HG02884 (cell line): ENCODE measurements at regions not wholly inside any gene's neighbourhood (a gene's known extent, or its start where the extent isn't known, plus 50 kb on each side); places are given as distances from the start of the nearest gene placed in this dataset.
"Not testable (repeated sequence)": the region's sequence is repeated elsewhere in the genome, so short reads cannot be mapped to it uniquely, and the experiment has no call there.

Source experiments
- ATAC-seq: cut with Tn5 transposase; IDR thresholded peaks from one replicate; pipeline ENCODE4 v1.9.1; 2021; ENCODE audit warnings: mild to moderate bottlenecking, moderate library complexity; ENCODE audit not compliant: unreplicated experiment

DNA sequence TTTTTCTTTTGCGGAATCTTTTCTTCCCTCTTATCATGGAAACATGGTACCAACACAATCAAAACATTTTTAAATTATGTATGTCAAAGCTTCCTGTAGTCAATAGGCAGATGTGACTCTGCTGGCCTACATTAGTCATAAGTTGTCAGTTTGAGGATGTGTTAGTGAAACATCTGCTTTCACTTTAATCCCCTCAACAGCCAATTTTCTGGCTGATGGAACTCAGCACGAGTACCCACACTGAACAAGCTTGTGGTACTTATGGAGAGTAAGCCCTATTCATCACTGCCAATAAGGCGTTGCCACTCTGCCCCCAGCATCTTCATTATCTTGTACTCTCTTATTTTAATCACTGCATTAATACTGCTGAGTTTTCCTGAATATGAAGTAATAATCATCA, 1034.4 kb downstream of the CDH9 start:
- ATAC-seq = no peak

DNA sequence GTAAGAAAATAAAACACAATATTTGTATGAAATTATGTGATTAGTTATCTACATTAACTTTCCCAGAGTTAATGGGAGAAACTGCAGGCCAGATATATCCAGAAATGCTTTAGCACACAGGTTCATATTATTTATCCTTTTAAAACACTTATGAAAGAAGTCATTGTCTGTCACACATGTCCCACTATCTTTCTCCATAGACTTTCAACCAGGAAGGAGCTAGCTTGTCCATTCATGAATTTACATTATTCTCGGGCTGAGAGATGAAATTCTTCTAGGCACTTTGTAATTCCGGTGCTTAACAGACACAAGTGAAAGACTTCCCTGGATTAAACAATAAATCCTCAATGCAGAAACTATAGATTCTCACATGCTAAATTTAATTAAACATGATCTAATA, 1043.2 kb downstream of the CDH9 start:
- no peak for ATAC-seq

DNA sequence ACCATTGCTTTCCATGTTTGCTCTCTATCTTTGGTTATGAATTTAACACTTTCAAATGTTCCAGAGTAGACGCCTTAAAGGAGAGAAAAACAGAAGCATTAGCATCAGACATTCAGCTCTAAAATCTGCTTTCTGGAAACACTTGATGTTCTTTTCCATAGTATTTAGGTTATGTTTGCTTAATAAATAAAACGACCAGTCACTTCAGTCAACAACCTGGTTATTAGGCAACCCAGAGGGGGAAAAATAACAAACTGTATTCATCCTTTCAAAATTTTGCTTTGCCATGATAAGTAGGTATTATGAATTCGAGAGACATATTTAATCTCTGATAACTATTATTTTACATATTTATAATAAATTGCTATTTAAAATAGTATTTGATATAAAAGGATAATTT, 1044.7 kb downstream of the CDH9 start:
- no peak for ATAC-seq

DNA sequence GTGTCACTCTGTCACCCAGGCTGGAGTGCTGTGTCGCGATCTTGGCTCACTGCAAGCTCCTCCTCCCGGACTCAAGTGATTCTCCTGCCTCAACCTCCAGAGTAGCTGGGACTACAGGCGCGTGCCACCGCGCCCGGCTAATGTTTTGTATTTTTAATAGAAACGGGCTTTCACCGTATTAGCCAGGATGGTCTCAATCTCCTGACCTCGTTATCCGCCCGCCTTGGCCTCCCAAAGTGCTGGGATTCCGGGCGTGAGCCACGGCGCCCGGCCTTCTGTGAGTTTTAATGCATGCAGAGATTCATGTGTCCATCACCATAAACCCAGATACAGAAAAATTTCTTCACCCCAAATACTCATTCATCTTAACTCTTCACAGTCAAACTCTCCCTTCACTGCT, 1046.7 kb downstream of the CDH9 start:
- ATAC-seq = no peak

DNA sequence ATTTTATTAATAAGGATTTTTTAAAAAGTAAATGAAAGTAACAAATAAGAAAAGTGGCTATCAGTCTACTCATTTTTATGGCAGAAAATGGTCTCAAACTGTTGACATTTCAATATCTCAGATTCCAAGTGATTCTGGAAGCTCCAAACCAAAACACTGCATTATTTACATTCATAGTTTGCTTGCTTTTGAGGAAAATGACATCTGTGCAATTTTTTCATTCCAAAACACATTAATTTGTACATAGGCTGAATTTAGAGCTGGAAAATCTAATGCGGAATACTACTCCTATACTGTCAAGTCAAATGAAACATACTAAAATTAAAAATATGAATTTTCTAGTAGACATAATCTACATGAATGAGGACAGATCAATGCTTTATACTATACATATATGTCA, 1047.6 kb downstream of the CDH9 start:
- no peak for ATAC-seq

DNA sequence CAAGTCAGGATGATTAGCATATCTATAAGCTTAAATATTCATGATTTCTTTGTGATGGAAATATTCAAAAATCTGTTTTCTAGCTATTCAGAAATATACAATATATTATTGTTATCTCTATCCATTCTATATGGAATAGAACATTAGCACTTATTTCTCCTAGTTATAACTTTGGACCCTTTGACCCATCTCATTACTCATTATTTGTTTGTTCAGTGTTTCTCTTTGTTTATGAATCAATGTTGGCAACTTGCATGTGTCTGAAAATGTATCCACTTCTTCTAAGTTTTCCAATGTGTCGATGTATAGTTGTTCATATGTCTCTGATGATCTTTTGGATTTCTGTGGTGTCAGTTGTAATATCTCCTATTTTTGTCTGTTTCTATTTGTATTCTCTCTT, 1059.3 kb downstream of the CDH9 start:
- ATAC-seq = no peak

DNA sequence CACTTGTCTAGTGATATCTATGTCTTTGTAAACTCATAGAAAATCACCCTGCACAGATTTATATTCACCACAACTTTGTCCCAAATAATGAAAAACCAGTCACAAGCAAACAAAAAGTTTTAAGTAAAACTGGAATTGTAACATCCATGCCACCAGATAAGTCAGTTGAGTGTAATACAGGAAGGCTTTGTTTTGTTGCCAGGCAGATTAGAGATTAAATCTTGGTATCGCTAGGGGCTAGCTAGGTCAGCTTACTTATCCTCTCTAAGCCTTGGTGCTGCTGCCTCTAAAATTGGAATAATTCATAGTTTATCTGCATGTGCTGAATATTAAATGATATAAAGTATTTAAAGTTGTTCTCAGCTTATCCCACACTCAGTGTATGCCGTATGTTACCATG, 1062.5 kb downstream of the CDH9 start:
- no peak for ATAC-seq

DNA sequence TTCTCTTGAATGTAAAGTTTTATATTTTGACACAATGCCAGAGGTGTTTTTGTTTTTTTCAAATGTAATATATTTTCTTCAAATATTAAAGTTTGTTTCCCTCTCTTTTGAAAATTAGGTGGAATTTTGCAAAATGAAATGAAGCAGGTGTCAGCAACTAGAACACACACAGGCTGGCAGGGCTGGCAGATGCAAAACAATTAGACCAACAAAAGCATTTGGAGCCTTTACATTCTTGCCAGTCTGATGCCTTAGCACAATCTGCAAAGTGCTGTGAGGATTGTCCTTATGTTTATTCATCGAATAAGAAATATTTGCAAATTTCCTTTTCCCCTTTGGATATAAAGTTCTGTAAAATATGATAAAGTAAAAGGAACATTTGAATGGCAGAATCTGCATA, 1063.9 kb downstream of the CDH9 start:
- ATAC-seq = no peak

DNA sequence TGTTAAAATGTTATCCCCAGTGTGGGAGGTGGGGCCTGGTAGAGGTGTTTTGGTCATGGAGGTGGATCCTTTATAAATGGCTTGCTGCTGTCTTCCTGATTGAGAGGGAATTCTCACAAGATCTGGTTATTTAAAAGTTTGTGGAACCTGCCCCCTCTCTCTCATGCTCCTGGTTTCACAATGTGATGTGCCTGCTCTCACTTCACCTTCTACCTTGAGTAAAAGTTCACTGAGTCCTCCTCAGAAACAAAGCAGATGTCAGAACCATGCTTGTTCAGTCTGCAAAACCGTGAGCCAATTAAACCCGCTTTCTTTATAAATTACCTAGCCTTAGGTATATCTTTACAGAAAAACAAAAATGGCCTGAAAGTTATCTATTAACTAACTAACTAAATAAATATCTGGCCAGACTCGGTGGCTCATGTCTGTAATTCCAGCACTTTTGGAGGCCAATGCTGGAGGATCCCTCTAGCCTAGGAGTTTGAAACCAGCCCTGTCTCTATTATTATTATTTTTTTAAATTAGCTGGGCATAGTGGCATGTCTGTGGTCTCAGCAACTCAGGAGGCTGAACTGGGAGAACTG, 1067.4 kb downstream of the CDH9 start:
- no peak for ATAC-seq

DNA sequence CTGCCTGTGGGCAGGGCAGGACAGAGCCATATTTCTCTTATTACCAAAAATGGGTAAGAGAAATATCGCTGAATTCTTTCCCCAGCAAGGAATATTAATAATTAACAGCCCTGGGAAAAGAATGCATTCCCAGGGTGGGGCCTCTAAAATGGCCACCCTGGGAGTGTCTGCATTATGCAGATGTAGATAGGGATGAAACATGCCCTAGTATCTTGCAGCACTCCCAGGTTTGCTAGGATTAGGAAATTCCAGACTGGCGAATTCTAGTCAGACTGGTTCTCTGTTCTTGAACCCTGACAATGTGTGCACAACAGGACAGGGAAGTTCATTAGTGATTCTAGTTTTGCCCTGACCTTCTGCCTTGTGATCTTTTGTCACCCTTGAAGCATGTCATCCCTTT, 1069.3 kb downstream of the CDH9 start:
- ATAC-seq = not testable (repeated sequence)

DNA sequence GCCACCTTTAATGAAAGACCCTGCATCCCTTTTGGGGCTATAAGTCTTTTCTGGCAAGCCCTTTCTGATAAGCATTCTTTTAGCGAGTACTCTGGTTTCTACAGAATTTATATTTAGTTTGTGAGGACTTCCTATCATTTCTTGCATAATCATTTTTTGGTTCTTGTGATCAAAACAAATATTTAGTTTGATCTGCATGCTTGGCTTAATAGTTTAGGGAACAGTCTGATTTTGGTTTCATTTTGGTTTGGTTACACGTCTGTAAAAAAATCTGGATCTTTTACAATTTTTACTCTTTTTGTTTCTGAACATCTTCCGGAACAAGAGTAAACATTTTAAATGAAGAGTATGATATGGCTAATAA, 1074.4 kb downstream of the CDH9 start:
- ATAC-seq = no peak

DNA sequence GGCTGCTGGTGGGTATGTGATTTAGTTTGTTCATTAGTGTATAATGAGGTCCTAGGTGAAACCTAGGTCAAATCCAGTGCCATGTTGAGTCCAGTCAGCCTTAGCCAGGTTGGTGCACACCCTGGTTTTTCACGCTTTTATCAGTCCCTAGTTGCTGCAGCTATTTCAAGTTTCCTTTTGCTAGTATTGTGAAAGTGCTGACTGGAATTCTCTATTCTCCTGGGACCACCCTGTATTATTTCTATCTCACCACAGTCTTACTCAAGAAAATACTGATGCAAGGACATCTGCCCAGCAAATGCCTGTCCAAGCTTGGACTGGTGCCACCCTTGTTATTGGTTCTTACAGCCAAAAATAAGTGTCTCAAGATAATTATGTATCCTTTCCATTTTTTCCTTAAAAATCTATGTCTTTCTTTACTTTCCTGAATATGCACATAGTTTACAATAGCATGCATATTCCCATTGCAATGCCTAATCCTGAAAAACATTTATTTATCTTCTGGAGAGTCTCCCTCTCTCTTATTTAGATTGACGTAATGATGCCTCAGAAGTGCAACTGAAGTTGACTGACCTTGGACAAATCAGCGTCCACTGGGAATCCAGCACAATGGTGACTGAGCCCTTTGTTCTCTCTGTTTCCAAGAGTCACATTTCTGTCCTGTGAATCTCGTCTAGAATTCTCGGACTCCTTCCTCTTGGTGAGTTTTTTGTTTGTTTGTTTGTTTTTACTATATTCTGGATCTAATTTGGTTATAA, 1075.0 kb downstream of the CDH9 start:
- ATAC-seq = no peak

DNA sequence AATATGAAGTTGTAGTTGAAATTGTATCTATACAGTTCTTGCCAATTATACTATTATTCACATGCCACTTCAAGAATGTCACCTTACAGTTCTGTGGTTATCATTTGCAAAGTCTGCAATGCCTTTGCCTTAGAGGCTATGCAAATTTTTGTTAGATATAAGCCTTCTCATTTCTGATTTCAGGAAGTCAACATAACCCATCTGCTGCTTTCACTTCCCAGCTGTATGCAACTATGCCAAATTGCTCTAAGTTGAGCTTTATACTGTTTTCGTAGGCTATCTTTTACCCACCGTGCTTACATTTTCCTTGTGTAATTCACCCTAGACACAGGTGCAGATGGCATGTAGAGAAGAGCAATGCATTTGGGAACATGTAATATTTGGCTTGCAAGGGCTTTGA, 1083.0 kb downstream of the CDH9 start:
- no peak for ATAC-seq

DNA sequence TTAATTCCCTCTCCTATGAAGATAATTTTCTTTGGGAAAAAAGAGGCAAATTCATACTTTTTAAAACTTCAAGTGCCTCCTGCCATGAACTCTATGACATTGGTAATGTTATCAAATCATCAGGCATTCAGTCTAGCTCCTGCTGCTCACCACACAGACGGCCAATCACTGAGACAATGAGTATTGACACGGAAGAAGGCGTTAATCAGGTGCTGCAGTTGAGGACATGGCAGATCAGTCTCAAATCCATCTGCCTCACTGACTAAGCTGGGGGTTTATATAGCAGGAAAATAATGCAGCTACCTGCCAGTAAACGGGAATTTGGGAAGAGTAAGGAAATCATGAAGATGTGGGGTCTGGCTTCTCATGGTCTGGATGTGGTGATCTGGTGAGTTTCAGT, 1087.7 kb downstream of the CDH9 start:
- no peak for ATAC-seq

DNA sequence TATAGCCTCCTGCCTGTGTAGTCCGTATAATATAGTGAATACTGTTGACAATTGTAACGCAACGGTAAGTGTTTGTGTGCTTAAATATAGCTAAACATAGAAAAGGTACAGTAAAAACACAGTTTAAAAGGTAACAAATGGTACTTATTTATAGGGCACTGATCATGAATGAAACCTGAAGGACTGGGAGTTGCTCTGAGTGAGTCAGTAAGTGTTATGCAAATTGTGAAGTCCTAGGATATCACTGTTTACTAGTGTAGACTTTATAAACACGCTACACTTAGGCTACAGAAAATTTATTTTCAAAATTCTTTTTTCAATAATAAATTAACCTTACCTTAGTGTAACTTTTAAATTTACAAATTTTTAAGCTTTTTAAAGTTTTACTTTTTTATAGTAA, 1090.1 kb downstream of the CDH9 start:
- no peak for ATAC-seq

DNA sequence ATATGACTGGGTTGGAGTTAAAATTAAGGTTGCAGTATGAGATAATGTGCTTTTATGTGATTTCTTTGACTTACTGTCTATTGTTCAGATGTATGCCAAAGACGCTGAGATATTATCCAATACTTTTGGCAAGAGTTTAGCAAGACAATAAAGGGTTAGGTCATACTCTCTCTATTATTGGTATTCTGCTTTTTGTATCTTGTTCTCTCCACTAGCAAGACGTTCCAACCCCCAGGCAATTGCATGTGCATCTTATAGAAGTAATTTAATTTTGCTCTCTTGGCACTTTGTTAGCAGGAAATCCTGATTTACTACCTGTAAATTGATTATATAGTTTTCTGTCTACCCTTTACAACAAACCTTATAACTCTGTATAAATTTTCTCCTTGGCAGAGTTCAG, 1093.6 kb downstream of the CDH9 start:
- ATAC-seq = no peak

DNA sequence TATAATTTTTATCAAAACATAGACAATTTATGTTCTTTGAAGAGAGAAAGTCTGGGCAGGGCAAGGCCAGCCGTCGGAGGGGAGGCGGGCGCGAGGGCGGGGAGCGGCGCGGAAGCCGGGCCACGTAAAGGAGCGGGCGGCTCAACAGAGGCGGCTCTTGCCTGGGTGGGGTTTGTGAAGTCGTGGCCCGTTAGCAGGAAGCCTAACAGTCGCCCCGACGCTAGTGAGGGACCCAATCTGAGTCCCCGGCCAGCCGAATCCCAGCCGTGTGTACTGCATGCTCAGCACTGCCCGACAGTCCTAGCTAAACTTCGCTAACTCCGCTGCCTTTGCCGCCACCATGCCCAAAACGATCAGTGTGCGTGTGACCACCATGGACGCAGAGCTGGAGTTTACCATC, 1129.2 kb downstream of the CDH9 start:
- no peak for ATAC-seq

DNA sequence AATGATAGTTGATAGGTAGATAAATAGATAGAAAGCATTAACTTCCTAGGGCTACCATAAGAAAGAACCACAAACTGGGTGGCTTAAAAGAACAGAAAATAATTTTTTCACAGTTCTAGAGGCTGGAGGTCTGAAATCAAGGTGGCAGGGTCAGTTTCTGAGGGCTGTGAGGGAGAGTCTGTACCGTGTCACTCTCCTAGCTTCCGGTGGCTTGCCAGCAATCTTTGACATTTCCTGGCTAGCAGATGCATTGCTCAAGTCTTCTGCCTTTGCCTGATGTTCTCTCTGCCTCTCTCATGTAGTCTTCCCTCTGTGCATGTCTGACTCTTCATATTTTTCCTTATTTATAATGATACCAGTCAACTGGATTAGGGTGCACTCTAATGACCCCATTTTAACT, 1132.7 kb downstream of the CDH9 start:
- no peak for ATAC-seq

DNA sequence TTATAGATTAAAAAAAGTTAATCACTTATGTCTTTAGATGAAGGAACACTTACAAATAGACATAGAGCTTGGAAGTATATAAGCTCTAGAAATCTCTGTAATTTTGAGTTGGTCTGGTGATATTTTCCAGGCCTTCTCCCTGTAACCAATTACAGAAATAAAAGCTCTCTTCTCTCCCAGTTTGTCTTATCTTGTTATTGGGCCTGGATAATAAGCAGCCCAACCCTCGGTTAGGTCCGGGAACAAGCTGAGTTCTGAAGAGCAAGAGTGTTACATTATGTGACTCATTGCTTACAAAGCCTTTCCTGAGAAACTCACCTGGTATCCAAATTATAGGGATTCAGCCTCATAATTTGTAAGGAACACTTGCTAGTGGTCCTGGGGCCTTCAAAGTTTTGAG, 1146.2 kb downstream of the CDH9 start:
- no peak for ATAC-seq

DNA sequence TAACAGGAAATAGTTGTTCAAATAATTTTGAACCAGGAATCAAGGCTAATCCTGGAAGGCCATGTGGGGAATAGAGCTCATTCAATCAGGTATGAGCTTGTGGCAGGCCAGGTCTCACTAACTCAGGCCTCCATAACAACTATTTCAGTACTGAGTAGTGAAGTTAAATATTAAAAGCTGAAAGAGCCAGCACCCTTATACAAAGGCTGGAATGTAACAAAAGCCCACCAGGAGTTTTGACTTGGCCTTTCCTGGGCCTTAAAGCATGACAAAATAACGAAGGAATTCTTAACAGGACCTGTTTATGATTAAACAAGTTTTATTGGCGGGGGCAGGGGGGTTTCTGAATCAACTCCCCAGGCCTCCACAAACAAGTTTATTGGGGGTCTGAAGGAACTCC, 1146.7 kb downstream of the CDH9 start:
- ATAC-seq = no peak

DNA sequence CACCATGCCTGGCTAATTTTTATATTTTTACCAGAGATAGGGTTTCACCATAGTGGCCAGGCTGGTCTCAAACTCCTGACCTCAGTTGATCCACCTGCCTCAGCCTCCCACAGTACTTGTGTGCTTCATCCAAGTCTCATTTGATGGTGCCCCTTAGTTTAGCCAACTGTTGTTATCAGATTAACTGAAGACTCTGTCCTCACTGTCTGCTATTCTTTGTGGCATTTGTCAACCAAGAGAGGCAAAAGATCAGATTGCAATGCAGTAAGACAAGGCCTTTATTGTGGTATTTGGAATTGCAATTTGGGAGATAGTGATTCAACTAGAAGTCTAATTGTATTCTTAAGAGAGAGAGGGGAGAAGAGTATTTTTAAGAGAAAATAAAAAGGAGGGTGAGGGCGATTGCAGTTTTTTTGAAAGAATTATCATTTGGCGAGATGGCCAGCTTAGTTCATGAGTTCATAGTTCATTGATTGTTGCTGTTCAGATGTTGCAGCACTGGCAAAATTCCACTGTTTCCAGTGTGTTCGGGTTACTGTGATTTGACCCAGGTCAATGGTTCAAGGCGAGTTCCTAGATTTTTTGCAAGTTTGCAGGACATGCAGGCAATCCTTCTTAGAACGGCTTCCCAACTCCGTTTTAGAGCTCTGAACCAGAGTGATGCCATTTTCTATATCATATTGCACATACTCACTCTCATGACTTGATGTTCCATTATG, 1156.9 kb downstream of the CDH9 start:
- ATAC-seq = no peak

DNA sequence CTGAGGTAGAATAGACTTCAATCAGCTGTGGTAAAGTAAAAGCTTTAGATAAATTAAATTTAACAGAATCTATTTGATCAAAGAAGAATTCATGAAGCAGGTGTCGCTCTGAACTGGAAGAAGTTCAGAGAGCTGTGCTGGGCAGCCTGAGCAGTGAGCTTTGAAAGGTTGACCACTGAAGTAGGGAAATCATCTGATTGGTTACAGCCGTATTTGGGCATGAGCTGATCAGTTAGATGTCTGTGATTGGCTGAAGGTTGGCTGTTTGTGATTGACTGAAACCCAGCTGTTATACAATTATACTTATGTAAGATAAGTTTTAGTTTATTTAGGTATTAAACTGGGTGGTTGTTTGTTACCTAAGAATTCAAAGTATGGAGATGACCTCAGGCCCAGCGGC, 1174.6 kb downstream of the CDH9 start:
- no peak for ATAC-seq
